WERI-Rb-1 (cell line): ENCODE measurements at regions not wholly inside any gene's neighbourhood (a gene's known extent, or its start where the extent isn't known, plus 50 kb on each side); places are given as distances from the start of the nearest gene placed in this dataset.

Source experiments
- DNase-seq: peaks from one replicate; pipeline ENCODE4 v3.0.0-alpha.2; 2020
- H3K27ac ChIP-seq: fragments of 250-450 bp; sonication (Bioruptor Pico); 2 replicates; pipeline ENCODE4 v1.5.1; 2020; ENCODE audit warnings: mild to moderate bottlenecking, moderate library complexity
- H3K27me3 ChIP-seq: fragments of 250-450 bp; sonication (Bioruptor Pico); 2 replicates; pipeline ENCODE4 v1.5.1; 2021; ENCODE audit warnings: mild to moderate bottlenecking, low read depth, moderate library complexity; ENCODE audit not compliant: insufficient read depth, severe bottlenecking
- H3K36me3 ChIP-seq: fragments of 250-450 bp; sonication (Bioruptor Pico); 2 replicates; pipeline ENCODE4 v1.5.1; 2020; ENCODE audit warnings: mild to moderate bottlenecking, moderate library complexity
- H3K4me3 ChIP-seq: 2 replicates; pipeline ENCODE4 v1.5.1; 2011; ENCODE audit warnings: low read depth, mild to moderate bottlenecking, control low read depth, low read length
- H3K9me3 ChIP-seq: fragments of 250-450 bp; sonication (Bioruptor Pico); 2 replicates; pipeline ENCODE4 v1.5.1; 2021; ENCODE audit warnings: mild to moderate bottlenecking, moderate library complexity; ENCODE audit not compliant: severe bottlenecking
- TF ChIP-seq, protein P1 (sequence below): IDR thresholded peaks from 2 replicates; pipeline ENCODE4 v1.5.1; 2011; ENCODE audit warnings: low read depth, mild to moderate bottlenecking, control low read depth, inconsistent platforms, low read length

DNA sequence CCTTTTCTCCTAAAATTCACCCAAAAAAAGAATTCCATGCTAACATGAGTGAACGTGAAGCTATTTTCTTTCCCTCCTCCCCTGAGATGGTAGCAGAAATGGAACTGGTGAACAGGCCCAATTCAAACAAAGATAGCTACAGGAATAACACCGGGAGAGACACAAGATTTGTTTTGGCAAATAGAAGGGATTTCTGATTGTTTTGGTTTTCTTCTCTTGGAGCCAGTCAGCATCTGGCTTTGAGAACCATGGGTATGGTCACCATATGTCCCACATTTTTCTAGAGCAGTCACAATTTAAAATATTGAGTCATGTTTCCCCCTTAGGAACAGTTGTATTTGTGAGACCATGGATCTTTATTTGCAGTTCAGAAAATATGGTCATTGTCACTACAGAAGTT is 214.1 kb downstream of the FAM76B start:
- Histone ChIP-seq H3K27ac (no peak overlapping the region), H3K4me3 (no peak overlapping the region), H3K9me3 (no peaks in the 10 kb centered on the region), H3K27me3 (no peaks in the 10 kb centered on the region), H3K36me3 (no peaks in the 10 kb centered on the region)
- DNase-seq, result no peak
- TF ChIP-seq, protein P1, sequence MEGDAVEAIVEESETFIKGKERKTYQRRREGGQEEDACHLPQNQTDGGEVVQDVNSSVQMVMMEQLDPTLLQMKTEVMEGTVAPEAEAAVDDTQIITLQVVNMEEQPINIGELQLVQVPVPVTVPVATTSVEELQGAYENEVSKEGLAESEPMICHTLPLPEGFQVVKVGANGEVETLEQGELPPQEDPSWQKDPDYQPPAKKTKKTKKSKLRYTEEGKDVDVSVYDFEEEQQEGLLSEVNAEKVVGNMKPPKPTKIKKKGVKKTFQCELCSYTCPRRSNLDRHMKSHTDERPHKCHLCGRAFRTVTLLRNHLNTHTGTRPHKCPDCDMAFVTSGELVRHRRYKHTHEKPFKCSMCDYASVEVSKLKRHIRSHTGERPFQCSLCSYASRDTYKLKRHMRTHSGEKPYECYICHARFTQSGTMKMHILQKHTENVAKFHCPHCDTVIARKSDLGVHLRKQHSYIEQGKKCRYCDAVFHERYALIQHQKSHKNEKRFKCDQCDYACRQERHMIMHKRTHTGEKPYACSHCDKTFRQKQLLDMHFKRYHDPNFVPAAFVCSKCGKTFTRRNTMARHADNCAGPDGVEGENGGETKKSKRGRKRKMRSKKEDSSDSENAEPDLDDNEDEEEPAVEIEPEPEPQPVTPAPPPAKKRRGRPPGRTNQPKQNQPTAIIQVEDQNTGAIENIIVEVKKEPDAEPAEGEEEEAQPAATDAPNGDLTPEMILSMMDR, result no peak

DNA sequence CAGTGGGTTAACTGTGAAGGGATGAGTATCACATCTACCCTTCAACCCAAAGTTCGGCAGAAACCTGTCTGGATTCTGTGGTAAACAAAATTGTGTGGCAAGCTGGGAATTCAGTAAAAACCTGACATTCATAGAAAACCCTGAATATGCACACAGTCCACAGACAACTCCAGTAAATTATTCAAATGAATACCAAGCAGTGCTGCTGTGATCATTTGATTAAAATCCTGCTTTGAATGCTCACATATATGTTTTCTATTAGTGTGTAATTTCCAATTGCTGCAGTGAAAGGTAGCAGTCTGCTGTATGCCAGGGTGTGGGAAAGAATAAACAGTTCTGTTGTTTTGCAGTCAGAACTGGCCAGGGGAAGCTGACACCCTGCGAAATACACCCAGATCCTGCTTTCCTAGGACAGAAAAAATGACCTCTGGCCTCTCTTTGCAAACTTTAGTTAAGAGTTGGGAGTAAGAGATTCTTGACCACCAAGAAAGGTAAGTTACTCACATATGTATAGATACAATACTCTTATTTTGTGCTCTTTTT is 217.8 kb downstream of the FAM76B start:
- Histone ChIP-seq H3K4me3 (no peak overlapping the region), H3K27me3 (no peaks in the 10 kb centered on the region), H3K27ac (no peak overlapping the region), H3K9me3 (no peaks in the 10 kb centered on the region), H3K36me3 (no peaks in the 10 kb centered on the region)
- DNase-seq, result no peak
- TF ChIP-seq, protein P1, result no peak

DNA sequence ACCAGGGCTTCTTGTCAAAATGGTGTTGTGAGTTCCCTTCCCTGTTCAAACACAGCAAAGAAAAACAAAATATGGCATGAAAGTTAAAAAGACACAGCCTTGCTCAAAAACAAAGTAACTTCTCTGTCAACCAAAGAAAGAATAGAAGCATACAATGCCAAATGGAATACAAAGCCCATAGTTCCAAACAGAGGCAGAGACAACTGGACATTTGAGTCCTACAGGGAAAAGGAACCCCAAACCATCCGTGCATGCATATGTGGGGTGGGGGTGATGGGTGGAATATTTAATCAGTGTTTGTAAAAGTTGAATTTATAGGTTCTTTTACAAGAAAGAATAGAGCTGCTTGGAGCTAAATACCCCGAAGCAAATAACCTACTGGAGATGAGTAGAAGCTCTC is 218.7 kb downstream of the FAM76B start:
- Histone ChIP-seq H3K4me3 (no peak overlapping the region), H3K36me3 (no peaks in the 10 kb centered on the region), H3K27ac (no peak overlapping the region), H3K9me3 (no peaks in the 10 kb centered on the region), H3K27me3 (no peaks in the 10 kb centered on the region)
- TF ChIP-seq, protein P1, result no peak
- no peak for DNase-seq

DNA sequence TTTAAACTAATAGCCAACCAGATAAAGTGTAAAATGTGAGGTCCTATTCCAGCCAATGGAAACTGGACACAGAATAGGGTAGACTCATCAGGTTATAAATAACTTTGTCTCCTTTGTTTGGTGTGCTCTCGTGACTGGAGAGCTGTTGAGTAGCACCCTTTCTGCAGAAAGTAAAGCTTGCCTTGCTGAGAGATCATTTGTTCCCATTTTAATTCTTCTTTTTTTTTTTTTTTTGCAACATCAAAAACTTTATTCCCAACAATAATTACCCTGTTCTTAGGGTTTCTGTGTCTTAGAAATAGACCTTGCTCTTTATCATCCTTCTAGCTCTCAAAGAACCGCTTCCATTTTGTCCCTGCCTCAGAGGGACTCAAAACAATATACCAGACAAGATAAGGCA is 220.4 kb downstream of the FAM76B start:
- Histone ChIP-seq H3K9me3 (no peaks in the 10 kb centered on the region), H3K27me3 (no peaks in the 10 kb centered on the region), H3K4me3 (no peak overlapping the region), H3K27ac (no peak overlapping the region), H3K36me3 (no peaks in the 10 kb centered on the region)
- TF ChIP-seq, protein P1, result no peak
- DNase-seq, result no peak

DNA sequence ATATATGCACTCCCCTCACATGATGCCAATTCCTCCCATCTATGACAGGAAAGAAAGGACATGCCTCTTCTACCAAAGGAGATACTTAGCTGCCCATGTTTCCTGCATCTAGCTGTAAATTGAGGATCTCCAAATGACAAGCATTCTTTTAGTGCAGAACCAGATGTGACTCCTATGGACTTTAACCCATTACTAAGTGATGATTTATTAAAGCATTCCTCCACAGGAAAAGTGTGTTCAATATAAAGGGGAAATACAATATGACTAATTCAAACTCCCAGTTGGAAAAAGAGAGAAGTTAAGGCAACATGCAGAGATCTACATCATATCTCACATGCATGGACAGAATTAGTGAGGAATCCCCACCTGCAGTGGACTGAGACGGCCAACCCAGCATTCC is 221.3 kb downstream of the FAM76B start:
- H3K27ac ChIP-seq, result no peak overlapping the region
- DNase-seq, result no peak
- TF ChIP-seq, protein P1, result no peak
- no peaks in the 10 kb centered on the region for H3K9me3 ChIP-seq
- H3K36me3 ChIP-seq, result no peaks in the 10 kb centered on the region
- no peak overlapping the region for H3K4me3 ChIP-seq
- no peaks in the 10 kb centered on the region for H3K27me3 ChIP-seq

DNA sequence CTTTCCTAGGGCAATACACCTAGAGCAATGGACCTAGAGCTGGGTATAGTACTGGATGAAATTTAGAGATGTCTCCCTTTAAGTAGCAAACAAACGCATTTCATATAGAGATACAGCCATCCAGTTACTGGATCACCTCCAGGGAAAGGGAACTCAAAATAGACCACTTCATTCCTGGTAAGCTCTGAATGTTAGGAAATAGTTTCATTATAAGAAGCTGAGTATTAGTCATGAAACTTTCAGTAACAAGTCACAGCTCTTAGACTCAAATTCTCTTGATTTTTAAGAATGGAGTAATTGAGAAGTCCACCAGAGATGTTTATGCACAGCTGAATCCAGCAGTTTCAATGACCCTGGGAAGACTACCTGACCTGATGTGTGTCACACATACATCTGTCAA is 221.9 kb downstream of the FAM76B start:
- H3K36me3 ChIP-seq, result no peaks in the 10 kb centered on the region
- H3K27me3 ChIP-seq, result no peaks in the 10 kb centered on the region
- H3K27ac ChIP-seq, result no peak overlapping the region
- no peaks in the 10 kb centered on the region for H3K9me3 ChIP-seq
- H3K4me3 ChIP-seq, result no peak overlapping the region
- TF ChIP-seq, protein P1, result no peak
- DNase-seq, result no peak
